GM13976 (cell line): ENCODE measurements at regions not wholly inside any gene's neighbourhood (a gene's known extent, or its start where the extent isn't known, plus 50 kb on each side); places are given as distances from the start of the nearest gene placed in this dataset.
A peak's percentile ranks its signal among the peaks of the same experiment; 100 is the strongest.

ENCODE experiments used
- DNase-seq: peaks from one replicate; pipeline ENCODE4 v3.0.0; 2012; ENCODE audit warnings: low spot score
- CTCF ChIP-seq: IDR thresholded peaks from 2 replicates; pipeline ENCODE4 v1.5.1; 2012; ENCODE audit warnings: borderline replicate concordance, mild to moderate bottlenecking; ENCODE audit not compliant: insufficient read depth; ENCODE audit errors: extremely low read depth, missing control alignments, control extremely low read depth
- in situ Hi-C: fragments of 300-500 bp; cut with MboI; formaldehyde crosslinking; loops from one replicate; pipeline ENCODE4 v1.12.0; 2022; ENCODE audit warnings: low sequenced_read_pairs, mixed read lengths, inconsistent platforms; ENCODE audit not compliant: unreplicated experiment

DNA sequence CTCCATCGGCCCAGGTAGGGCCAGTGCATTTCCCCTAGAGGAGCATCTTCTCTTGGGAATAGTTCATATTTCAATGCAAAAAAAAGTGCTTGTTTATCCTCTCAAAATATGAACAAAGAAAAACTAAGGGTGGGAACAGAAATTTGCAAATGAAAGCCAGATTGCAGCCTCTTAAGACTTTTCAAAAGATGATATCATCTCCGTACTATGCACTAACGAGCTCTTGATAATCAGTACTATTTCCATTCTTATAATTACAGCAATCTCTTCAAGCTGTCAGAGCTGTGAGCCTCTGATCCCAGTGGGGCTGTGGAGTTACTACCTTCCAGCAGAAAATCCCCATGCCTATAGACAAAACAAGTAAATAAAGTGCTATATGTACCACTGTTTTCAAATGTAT lies 77.1 kb downstream of the SOD2 start:
- in situ Hi-C loops, result loop anchor here (25.0 kb wide), 1 partner anchor 429 kb away; no protein-coding TSS in a partner anchor
- DNase-seq, result no peak

DNA sequence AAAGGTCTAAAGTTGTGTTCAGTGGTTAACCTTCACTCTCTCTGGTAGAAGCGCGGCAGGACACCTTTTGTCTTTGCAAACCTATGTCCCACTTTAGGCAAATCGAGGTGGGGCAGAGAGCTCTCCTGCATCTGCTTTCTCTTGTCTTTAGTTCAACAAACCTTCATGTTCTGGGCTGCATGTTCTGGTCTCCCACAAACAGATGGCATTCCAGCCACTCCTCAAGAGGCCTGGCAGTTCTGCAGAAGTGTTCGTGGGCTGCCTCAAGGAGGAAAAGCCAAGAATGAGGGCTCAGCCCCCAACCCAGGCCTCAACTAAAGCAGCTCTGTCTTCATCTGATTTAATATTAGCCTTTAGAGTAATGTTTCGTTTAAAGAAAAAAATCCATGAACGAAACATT lies 82.2 kb downstream of the SOD2 start:
- DNase-seq, result no peak
- in situ Hi-C loops, result loop anchor here (25.0 kb wide), 1 partner anchor 424 kb away; no protein-coding TSS in a partner anchor
- no peak for TF ChIP-seq CTCF

More for the DNA sequence above, 77.1 kb downstream of the SOD2 start:
- no peak for TF ChIP-seq CTCF

- DNase-seq, result no peak
- in situ Hi-C loops, result loop anchor here (25.0 kb wide), 1 partner anchor 422 kb away; no protein-coding TSS in a partner anchor
These were observed 83.3 kb downstream of the SOD2 start for GRCh38 chr6:159609652-159610178.

DNA sequence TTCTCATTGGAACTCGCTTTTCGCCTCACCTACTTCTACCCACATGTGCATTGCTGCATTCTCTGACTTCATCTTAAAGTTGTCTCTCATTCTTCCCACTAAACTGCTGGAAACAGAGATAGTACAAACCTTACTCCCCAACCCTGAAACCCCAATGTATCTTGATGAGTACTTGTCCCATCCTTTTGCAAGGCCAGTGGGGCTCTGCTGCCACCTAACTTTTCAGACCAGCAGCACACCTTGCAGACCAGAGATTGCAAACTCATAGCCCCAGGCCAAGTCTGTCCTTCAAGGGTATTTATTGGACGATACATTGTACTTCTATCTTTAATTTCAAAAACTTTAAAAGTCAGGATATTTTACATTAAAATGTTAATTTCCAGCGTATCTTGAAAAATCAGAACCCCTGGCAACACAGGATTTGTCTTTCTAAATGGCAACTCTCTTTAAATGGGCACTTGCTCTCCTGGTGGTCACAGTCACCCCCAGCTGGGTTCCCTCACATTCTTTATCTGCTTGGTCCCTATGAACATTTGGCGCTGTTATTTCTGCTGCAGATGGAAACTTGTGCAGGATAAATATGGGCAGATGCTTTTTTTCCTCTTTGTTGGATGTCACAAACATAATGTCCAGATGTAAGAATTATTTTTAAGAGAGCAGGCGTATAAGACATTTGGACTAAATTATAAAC lies 83.9 kb downstream of the SOD2 start:
- TF ChIP-seq CTCF, result peak; percentile 78
- in situ Hi-C loops, result loop anchor here (25.0 kb wide), 1 partner anchor 422 kb away; no protein-coding TSS in a partner anchor
- DNase-seq, result peak; percentile 65

More at GRCh38 chr6:159609652-159610178, 83.3 kb downstream of the SOD2 start:
- TF ChIP-seq CTCF, result no peak

DNA sequence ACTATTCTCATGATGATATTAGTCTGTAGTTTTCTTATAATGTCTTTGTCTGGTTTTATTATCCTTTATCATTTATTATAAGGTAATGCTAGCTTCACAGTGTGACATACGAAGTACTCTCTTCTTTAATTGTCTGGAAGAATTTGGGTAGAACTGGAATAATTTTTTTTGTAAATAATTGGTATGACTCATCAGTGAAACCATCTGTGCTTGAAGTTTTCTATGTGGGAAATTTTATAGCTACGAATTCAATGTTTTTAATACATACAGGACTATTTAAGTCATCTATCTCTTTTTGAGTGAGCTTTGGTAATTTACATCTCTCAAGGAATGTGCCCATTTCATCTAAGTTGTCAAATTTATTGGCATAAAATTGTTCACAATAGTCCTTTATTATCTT lies 86.3 kb downstream of the SOD2 start:
- no peak for TF ChIP-seq CTCF
- in situ Hi-C loops, result loop anchor here (25.0 kb wide), 1 partner anchor 419 kb away; no protein-coding TSS in a partner anchor
- DNase-seq, result no peak

DNA sequence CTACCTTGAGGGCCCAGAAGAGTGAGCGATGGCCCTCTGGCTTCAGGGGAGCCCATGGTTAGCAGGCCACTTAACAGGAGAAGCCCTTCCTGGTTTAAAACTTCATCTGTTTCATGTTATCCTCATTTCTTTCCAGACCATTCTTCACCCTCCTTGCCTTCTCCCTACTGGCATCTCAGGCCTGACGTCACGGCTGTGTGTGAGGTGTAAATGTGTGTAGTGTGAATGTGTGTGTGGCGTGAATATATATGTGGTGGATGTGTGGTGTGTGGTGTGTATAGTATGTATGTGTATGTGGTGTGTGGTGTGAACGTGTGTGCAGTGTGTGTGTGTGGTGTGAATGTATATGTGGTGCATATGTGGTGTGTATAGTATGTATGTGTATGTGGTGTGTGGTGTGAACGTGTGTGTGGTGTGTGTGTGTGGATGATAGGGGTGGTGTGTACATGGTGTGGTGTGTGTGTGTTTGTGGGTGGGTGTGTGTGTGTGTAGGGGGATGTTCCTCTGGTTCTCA lies 88.5 kb downstream of the SOD2 start:
- no peak for TF ChIP-seq CTCF
- in situ Hi-C loops, result loop anchor here (25.0 kb wide), 1 partner anchor 417 kb away; no protein-coding TSS in a partner anchor
- no peak for DNase-seq
